Mesendoderm (in vitro differentiated cells): ENCODE measurements at regions not wholly inside any gene's neighbourhood (a gene's known extent, or its start where the extent isn't known, plus 50 kb on each side); places are given as distances from the start of the nearest gene placed in this dataset.

Experiments
- DNase-seq: peaks from one replicate; pipeline ENCODE4 v3.0.0; 2013
- H2AK5ac ChIP-seq: 2 replicates; pipeline ENCODE4 v1.6.1; 2013; ENCODE audit warnings: low read length, inconsistent platforms
- H2BK120ac ChIP-seq: 2 replicates; pipeline ENCODE4 v1.6.1; 2013; ENCODE audit warnings: low read depth, mild to moderate bottlenecking, low read length, moderate library complexity, mixed read lengths
- H2BK15ac ChIP-seq: replicated peaks from 2 replicates; pipeline ENCODE4 v1.6.1; 2013; ENCODE audit warnings: low read depth, mild to moderate bottlenecking, moderate library complexity
- H2BK5ac ChIP-seq: 2 replicates; pipeline ENCODE4 v1.6.1; 2013; ENCODE audit warnings: low read length, inconsistent platforms
- H3K18ac ChIP-seq: 2 replicates; pipeline ENCODE4 v1.6.1; 2013; ENCODE audit warnings: mild to moderate bottlenecking, low read length, mixed read lengths
- H3K23ac ChIP-seq: one replicate; pipeline ENCODE4 v1.6.1; 2013; ENCODE audit warnings: low read length
- H3K27ac ChIP-seq: 2 replicates; pipeline ENCODE4 v1.5.1; 2013; ENCODE audit warnings: low read depth, mild to moderate bottlenecking, inconsistent platforms, low read length, moderate library complexity
- H3K27me3 ChIP-seq: 2 replicates; pipeline ENCODE4 v1.6.1; 2013; ENCODE audit warnings: low read length, control low read depth, mild to moderate bottlenecking, inconsistent platforms; ENCODE audit not compliant: insufficient read depth, poor library complexity
- H3K36me3 ChIP-seq: 2 replicates; pipeline ENCODE4 v1.6.1; 2013; ENCODE audit warnings: low read length, inconsistent platforms; ENCODE audit not compliant: control insufficient read depth, insufficient read depth
- H3K4ac ChIP-seq: one replicate; pipeline ENCODE4 v1.6.1; 2013; ENCODE audit warnings: low read depth, mild to moderate bottlenecking, low read length, moderate library complexity
- H3K4me1 ChIP-seq: 2 replicates; pipeline ENCODE4 v1.6.1; 2013; ENCODE audit warnings: low read depth, low read length, inconsistent platforms; ENCODE audit not compliant: control insufficient read depth
- H3K4me2 ChIP-seq: 2 replicates; pipeline ENCODE4 v1.6.1; 2013; ENCODE audit warnings: low read length
- H3K4me3 ChIP-seq: 2 replicates; pipeline ENCODE4 v1.5.1; 2013; ENCODE audit warnings: mild to moderate bottlenecking, low read length
- H3K56ac ChIP-seq: one replicate; pipeline ENCODE4 v1.6.1; 2013; ENCODE audit warnings: low read length
- H3K79me1 ChIP-seq: 2 replicates; pipeline ENCODE4 v1.6.1; 2013; ENCODE audit warnings: low read length, inconsistent platforms
- H3K79me2 ChIP-seq: 2 replicates; pipeline ENCODE4 v1.6.1; 2013; ENCODE audit warnings: mild to moderate bottlenecking, low read length; ENCODE audit not compliant: control insufficient read depth, insufficient read depth
- H3K9ac ChIP-seq: 2 replicates; pipeline ENCODE4 v1.6.1; 2013; ENCODE audit warnings: low read length, inconsistent platforms
- H4K5ac ChIP-seq: one replicate; pipeline ENCODE4 v1.6.1; 2013; ENCODE audit warnings: low read length
- H4K8ac ChIP-seq: one replicate; pipeline ENCODE4 v1.6.1; 2013; ENCODE audit warnings: low read depth, mild to moderate bottlenecking, control low read depth, low read length, moderate library complexity
- WGBS: extraction: QIAGEN DNeasy Blood & Tissue Kit; methylation state at CpG from one replicate; pipeline ENCODE4 v1.1.7; 2013; ENCODE audit warnings: low lambda C conversion rate, missing lambda C conversion rate; ENCODE audit not compliant: insufficient coverage; ENCODE audit errors: extremely low coverage; 5-methylcytosine and 5-hydroxymethylcytosine counted together

- peak; percentile 82 for DNase-seq
- Histone ChIP-seq H3K23ac (no peak overlapping the region), H3K56ac (no peak overlapping the region), H3K36me3 (no peaks in the 10 kb centered on the region), H2AK5ac (no peak overlapping the region), H3K79me1 (no peaks in the 10 kb centered on the region), H3K79me2 (no peaks in the 10 kb centered on the region), H4K5ac (no peak overlapping the region), H3K4me2 (no peak overlapping the region), H3K4me3 (no peak overlapping the region), H3K18ac (no peak overlapping the region), H2BK120ac (no peak overlapping the region), H2BK15ac (no peak overlapping the region), H2BK5ac (no peak overlapping the region), H3K4ac (no peak overlapping the region), H4K8ac (no peak overlapping the region), H3K27me3 (no peaks in the 10 kb centered on the region), H3K9ac (no peak overlapping the region), H3K4me1 (no peaks in the 10 kb centered on the region), H3K27ac (no peak overlapping the region)
- no CpG with 5 or more reads among the region's 6 CpGs for WGBS
These were observed 181.6 kb upstream of the NEBL start for GRCh38 chr10:21078410-21079329.

DNA sequence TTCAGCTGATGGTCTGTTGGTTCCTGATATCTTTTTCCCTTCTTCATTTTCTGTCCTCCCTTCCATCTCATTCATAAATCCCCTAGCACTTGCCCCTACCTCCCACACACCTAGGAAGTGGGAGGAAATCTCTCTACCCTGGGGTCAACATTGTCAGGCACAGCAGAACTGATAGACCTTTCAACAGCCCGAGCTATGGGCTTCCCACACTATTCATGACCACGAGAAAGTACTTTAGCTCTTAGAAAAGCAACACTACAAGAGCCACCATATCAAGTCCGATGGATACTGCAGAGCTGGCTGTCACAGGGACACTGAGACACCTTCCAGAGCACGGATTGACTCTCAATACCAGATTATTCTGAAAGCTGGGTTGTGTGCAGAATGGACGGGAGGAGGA is 180.6 kb upstream of the NEBL start:
- DNase-seq = no peak
- Histone ChIP-seq H3K27me3 (no peaks in the 10 kb centered on the region), H3K23ac (no peak overlapping the region), H3K18ac (no peak overlapping the region), H3K79me1 (no peaks in the 10 kb centered on the region), H3K56ac (no peak overlapping the region), H2BK120ac (no peak overlapping the region), H4K5ac (no peak overlapping the region), H3K79me2 (no peaks in the 10 kb centered on the region), H3K36me3 (no peaks in the 10 kb centered on the region), H2BK5ac (no peak overlapping the region), H3K4me1 (no peaks in the 10 kb centered on the region), H3K4ac (peak overlapping the region; percentile 70), H3K27ac (no peak overlapping the region), H3K9ac (no peak overlapping the region), H3K4me3 (no peak overlapping the region), H3K4me2 (no peak overlapping the region), H4K8ac (no peak overlapping the region), H2AK5ac (no peak overlapping the region), H2BK15ac (no peak overlapping the region)
- WGBS = no CpG with 5 or more reads among the region's 5 CpGs

DNA sequence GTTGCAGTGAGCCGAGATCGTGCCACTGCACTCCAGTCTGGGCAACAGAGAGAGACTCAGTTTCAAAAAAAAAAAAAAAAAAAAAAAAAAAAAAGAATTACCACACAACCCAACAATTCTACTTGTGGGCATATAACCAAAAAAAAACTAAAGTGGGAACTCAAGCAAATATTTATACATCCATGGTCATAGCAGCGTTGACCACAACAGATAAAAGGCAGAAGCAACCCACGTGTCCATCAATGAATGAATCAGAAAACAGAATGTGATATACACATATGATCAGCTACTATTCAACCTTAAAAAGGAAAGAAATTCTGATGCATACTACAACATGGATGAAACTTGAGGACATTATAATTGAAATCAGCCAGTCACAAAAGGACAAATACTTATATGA is 179.3 kb upstream of the NEBL start:
- no peak overlapping the region for H2AK5ac ChIP-seq
- H3K4me2 ChIP-seq = no peak overlapping the region
- no peak overlapping the region for H3K9ac ChIP-seq
- H3K56ac ChIP-seq = no peak overlapping the region
- no peak for DNase-seq
- no peak overlapping the region for H4K8ac ChIP-seq
- no peak overlapping the region for H4K5ac ChIP-seq
- H3K4me1 ChIP-seq = no peaks in the 10 kb centered on the region
- no CpG with 5 or more reads among the region's 4 CpGs for WGBS
- no peak overlapping the region for H3K4ac ChIP-seq
- no peaks in the 10 kb centered on the region for H3K79me1 ChIP-seq
- H3K4me3 ChIP-seq = no peak overlapping the region
- no peak overlapping the region for H3K23ac ChIP-seq
- H3K27ac ChIP-seq = no peak overlapping the region
- no peak overlapping the region for H3K18ac ChIP-seq
- no peaks in the 10 kb centered on the region for H3K36me3 ChIP-seq
- H3K27me3 ChIP-seq = no peaks in the 10 kb centered on the region
- no peak overlapping the region for H2BK15ac ChIP-seq
- no peak overlapping the region for H2BK5ac ChIP-seq
- H2BK120ac ChIP-seq = no peak overlapping the region
- H3K79me2 ChIP-seq = no peaks in the 10 kb centered on the region

DNA sequence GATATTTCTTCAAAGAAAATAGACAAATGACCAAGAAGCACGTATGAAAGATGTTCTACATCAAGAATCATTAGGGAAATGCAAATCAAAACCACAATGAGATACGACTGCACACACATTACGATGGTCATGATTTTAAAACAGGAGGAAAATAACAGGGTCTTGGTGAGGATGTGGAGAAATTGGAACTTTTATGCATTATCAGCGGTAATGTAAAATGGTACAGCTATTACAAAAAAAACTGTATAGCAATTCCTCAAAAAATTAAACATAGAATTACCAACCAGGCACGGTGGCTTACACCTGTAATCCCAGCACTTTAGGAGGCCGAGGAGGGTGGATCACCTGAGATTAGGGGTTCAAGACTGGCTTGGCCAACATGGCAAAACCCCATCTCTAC is 178.8 kb upstream of the NEBL start:
- no CpG with 5 or more reads among the region's 6 CpGs for WGBS
- no peak overlapping the region for H2BK15ac ChIP-seq
- H3K27me3 ChIP-seq = no peaks in the 10 kb centered on the region
- H2BK120ac ChIP-seq = no peak overlapping the region
- no peak overlapping the region for H2BK5ac ChIP-seq
- no peak overlapping the region for H4K5ac ChIP-seq
- no peak overlapping the region for H3K4me3 ChIP-seq
- no peaks in the 10 kb centered on the region for H3K36me3 ChIP-seq
- H3K23ac ChIP-seq = no peak overlapping the region
- no peak for DNase-seq
- no peak overlapping the region for H4K8ac ChIP-seq
- no peaks in the 10 kb centered on the region for H3K79me2 ChIP-seq
- H3K18ac ChIP-seq = no peak overlapping the region
- H3K4ac ChIP-seq = no peak overlapping the region
- H3K4me1 ChIP-seq = no peaks in the 10 kb centered on the region
- no peaks in the 10 kb centered on the region for H3K79me1 ChIP-seq
- H2AK5ac ChIP-seq = no peak overlapping the region
- H3K4me2 ChIP-seq = no peak overlapping the region
- no peak overlapping the region for H3K9ac ChIP-seq
- no peak overlapping the region for H3K27ac ChIP-seq
- no peak overlapping the region for H3K56ac ChIP-seq

GRCh38 chr10:21071001-21071673 is 174.0 kb upstream of the NEBL start:
- no peak overlapping the region for H2BK15ac ChIP-seq
- H3K79me1 ChIP-seq = no peaks in the 10 kb centered on the region
- no peak overlapping the region for H3K4ac ChIP-seq
- no peak for DNase-seq
- H3K4me2 ChIP-seq = no peak overlapping the region
- no peak overlapping the region for H2BK120ac ChIP-seq
- H3K27ac ChIP-seq = no peak overlapping the region
- H3K27me3 ChIP-seq = no peaks in the 10 kb centered on the region
- no peak overlapping the region for H3K9ac ChIP-seq
- no peaks in the 10 kb centered on the region for H3K79me2 ChIP-seq
- no peak overlapping the region for H3K4me3 ChIP-seq
- no peak overlapping the region for H3K23ac ChIP-seq
- H2BK5ac ChIP-seq = no peak overlapping the region
- no peaks in the 10 kb centered on the region for H3K4me1 ChIP-seq
- WGBS = 100% methylated on average over 1 of the region's 3 CpGs
- H4K5ac ChIP-seq = no peak overlapping the region
- no peak overlapping the region for H2AK5ac ChIP-seq
- H4K8ac ChIP-seq = no peak overlapping the region
- no peak overlapping the region for H3K18ac ChIP-seq
- H3K56ac ChIP-seq = no peak overlapping the region
- H3K36me3 ChIP-seq = no peaks in the 10 kb centered on the region
